ENCODE measurements at regions not wholly inside any gene's neighbourhood (a gene's known extent, or its start where the extent isn't known, plus 50 kb on each side); places are given as distances from the start of the nearest gene placed in this dataset.

DNA sequence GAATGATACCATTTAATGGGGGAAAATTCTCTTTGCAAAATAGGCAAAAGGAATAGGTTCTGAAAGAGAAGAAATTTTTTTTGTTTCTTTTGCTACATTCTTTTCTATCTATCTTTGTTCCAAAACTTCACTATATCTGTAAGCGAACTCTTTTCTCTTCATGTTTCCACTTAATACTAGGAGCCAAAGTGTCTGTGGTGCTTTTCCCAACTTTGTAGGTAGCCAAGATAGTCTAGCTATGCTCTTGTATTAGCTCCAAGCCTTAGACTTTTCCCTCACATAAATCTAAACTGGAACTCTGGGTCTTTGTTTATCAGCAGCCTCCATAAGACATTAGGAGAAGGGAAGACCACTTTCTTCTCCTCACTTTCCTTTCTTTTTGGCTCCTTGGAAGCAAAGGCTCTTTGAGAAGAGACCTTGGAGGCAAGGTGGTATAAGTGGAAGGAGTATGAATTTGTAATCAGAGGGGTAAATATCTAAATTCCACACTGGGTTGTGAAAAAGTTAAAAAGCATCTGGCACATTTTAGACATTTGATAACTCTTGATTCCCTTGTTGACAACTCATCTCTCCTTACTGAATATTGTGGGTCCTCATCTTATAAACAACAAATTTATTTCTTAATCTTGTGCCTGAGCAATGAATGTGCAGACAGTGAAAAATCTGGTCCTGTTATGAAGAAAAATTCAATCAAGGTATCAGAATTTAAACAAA lies 130.0 kb downstream of the EHF start:
- no peak for DNase-seq (ENCODE audit: low read depth)
- TF ChIP-seq, protein P1, sequence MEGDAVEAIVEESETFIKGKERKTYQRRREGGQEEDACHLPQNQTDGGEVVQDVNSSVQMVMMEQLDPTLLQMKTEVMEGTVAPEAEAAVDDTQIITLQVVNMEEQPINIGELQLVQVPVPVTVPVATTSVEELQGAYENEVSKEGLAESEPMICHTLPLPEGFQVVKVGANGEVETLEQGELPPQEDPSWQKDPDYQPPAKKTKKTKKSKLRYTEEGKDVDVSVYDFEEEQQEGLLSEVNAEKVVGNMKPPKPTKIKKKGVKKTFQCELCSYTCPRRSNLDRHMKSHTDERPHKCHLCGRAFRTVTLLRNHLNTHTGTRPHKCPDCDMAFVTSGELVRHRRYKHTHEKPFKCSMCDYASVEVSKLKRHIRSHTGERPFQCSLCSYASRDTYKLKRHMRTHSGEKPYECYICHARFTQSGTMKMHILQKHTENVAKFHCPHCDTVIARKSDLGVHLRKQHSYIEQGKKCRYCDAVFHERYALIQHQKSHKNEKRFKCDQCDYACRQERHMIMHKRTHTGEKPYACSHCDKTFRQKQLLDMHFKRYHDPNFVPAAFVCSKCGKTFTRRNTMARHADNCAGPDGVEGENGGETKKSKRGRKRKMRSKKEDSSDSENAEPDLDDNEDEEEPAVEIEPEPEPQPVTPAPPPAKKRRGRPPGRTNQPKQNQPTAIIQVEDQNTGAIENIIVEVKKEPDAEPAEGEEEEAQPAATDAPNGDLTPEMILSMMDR (IDR thresholded peaks at IDR 0.05; ENCODE audit: low read depth, low read length, missing control alignments) = no peak
- H3K4me3 ChIP-seq (ENCODE audit: low read depth, low read length) = no peak overlapping the region
- in situ Hi-C loops (cut with HindIII; ENCODE audit: low sequenced_read_pairs) = no loop called here

DNA sequence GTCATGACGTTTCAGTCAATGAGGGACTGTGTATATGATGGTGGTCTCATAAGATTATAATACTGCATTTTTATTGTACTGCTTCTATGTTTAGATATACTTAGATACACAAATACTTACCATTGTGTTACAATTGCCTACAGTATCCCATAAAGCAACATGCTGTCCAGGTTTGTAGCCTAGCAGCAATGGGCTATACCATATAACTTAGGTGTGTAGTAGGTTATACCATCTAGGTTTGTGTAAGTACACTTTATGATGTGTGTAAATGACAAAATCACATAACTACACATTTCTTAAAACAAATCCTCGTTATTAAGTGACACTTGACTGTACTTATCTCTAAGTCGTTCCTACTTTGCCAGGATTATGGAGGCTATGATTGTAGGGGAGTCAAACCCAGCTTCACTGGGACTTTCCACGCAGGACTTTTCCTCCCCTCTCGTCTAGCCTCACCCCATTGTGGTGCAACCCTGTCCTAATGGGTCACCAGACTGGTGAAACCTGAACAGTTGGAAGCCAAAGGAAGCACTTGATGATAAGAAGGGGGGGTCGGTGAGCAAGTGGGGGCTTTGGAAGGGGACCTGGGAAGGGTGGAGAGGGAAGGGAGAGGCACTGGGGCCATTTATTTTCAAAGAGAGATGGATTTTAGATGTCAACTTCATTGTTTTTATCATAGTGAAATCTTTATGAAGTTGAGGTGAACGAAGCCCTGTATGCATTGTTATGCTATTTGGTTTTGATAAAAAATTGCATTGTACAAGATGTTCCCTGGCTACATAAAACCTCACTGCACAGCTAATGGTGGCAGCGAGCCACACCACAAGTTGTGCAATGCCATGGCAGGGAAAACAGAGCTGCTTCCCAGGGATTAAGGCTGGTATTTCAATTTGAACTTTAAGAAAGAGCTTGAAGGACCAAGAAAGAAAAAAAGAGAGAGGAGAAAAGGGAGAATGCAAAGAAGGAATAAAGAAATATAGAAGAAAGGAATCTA lies 129.1 kb downstream of the EHF start:
- H3K4me3 ChIP-seq (ENCODE audit: low read depth, low read length) = no peak overlapping the region
- TF ChIP-seq, protein P1 (IDR thresholded peaks at IDR 0.05; ENCODE audit: low read depth, low read length, missing control alignments) = no peak
- in situ Hi-C loops (cut with HindIII; ENCODE audit: low sequenced_read_pairs) = no loop called here
- DNase-seq (ENCODE audit: low read depth) = peak; percentile 95

DNA sequence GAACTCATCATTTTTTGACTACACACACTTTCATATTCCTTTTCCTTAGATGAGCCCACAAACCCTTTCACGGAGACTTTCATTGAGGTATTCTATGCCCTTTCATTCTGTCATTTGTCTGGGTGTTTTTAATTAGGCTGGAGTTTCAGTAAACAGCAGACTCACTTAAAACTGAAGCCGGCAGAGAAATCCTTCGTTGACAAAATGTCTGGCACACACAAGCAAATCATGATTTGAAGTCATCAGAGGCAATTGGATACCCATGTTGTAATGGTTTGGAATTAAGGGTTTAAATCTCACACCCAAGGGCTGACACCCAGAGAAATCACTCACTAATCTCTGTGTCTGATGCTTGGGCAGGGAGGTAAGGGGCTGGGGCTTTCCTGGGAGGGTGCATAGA lies 127.1 kb downstream of the EHF start:
- DNase-seq (ENCODE audit: low read depth) = no peak

DNA sequence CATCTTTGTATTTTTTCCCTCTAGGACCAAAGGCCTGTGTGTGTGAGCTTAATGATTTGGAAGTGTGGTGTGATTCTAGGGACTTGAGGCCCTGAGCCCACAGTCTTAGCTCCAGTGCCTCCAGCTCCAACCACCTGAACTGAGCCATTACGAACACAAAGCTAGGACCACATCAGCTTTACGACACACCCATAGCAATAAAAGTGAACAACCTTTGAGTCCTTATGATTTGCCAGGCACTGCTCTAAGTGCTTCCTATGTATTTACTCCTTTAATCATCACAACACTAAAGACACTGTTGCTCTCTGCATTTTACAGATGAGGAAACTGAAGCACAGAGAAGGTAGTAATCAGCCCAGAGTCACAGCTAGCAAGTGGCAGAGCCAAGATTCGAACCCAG lies 126.4 kb downstream of the EHF start:
- DNase-seq (ENCODE audit: low read depth) = no peak
- in situ Hi-C loops (cut with HindIII; ENCODE audit: low sequenced_read_pairs) = no loop called here
- TF ChIP-seq, protein P1 (IDR thresholded peaks at IDR 0.05; ENCODE audit: low read depth, low read length, missing control alignments) = no peak
- no peak overlapping the region for H3K4me3 ChIP-seq (ENCODE audit: low read depth, low read length)

More for the DNA sequence above, 127.1 kb downstream of the EHF start:
- in situ Hi-C loops (cut with HindIII; ENCODE audit: low sequenced_read_pairs) = no loop called here
- TF ChIP-seq, protein P1 (IDR thresholded peaks at IDR 0.05; ENCODE audit: low read depth, low read length, missing control alignments) = no peak
- no peak overlapping the region for H3K4me3 ChIP-seq (ENCODE audit: low read depth, low read length)

DNA sequence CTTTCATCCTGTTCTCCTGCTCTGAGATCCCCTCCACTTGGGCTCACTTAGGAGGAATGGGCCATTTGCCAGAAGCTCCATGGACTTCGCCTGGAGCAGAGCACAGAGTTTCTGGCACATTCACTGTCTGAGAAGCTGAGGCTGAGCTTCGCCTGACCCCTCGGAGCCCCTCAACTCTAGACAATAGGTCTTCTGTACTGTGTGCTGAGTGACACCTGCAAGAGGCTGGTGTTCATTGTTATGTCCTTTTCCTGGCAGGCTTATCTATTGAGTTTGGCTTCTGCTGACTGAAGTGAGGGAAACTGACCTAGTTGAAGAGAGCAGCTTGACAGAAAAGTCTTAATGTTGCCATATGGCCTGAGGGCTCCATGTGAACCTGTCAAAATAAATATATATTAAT lies 124.3 kb downstream of the EHF start:
- no peak overlapping the region for H3K4me3 ChIP-seq (ENCODE audit: low read depth, low read length)
- DNase-seq (ENCODE audit: low read depth) = no peak
- in situ Hi-C loops (cut with HindIII; ENCODE audit: low sequenced_read_pairs) = no loop called here
- TF ChIP-seq, protein P1 (IDR thresholded peaks at IDR 0.05; ENCODE audit: low read depth, low read length, missing control alignments) = no peak

DNA sequence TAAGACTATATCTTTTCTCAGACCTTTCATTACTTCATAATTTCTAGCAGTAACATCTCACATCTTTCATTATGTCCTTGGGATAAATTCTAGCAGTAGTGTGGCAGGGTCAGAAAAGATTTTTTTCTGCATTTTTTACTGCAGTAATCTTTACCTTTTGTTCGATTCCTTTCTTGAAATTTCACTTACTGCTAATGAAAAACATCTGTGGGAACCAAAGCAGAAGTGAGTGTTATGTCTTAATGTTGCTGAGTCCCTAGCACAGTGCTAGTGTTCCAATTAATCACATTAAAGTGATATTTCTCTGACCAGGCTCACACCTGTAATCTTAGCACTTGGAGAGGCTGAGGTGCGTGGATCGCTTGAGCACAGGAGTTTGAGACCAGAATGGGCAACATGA lies 123.6 kb downstream of the EHF start:
- in situ Hi-C loops (cut with HindIII; ENCODE audit: low sequenced_read_pairs) = no loop called here
- TF ChIP-seq, protein P1 (IDR thresholded peaks at IDR 0.05; ENCODE audit: low read depth, low read length, missing control alignments) = no peak
- no peak overlapping the region for H3K4me3 ChIP-seq (ENCODE audit: low read depth, low read length)
- no peak for DNase-seq (ENCODE audit: low read depth)
